ENCODE measurements at regions not wholly inside any gene's neighbourhood (a gene's known extent, or its start where the extent isn't known, plus 50 kb on each side); places are given as distances from the start of the nearest gene placed in this dataset.

GRCh38 chr16:58789351-58789750 is 55.2 kb upstream of the GOT2 start:
- TF ChIP-seq EP300 (IDR thresholded peaks at IDR 0.05) = no peak
- TF ChIP-seq, protein P1, sequence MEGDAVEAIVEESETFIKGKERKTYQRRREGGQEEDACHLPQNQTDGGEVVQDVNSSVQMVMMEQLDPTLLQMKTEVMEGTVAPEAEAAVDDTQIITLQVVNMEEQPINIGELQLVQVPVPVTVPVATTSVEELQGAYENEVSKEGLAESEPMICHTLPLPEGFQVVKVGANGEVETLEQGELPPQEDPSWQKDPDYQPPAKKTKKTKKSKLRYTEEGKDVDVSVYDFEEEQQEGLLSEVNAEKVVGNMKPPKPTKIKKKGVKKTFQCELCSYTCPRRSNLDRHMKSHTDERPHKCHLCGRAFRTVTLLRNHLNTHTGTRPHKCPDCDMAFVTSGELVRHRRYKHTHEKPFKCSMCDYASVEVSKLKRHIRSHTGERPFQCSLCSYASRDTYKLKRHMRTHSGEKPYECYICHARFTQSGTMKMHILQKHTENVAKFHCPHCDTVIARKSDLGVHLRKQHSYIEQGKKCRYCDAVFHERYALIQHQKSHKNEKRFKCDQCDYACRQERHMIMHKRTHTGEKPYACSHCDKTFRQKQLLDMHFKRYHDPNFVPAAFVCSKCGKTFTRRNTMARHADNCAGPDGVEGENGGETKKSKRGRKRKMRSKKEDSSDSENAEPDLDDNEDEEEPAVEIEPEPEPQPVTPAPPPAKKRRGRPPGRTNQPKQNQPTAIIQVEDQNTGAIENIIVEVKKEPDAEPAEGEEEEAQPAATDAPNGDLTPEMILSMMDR (IDR thresholded peaks at IDR 0.05) = no peak
- TF ChIP-seq POLR2AphosphoS5 (IDR thresholded peaks at IDR 0.05) = no peak
- no peak for TF ChIP-seq POLR2A (IDR thresholded peaks at IDR 0.05)
